DMS53 treated with DMSO at 0.1 percent for 48 hours (cell line): ENCODE measurements at regions not wholly inside any gene's neighbourhood (a gene's known extent, or its start where the extent isn't known, plus 50 kb on each side); places are given as distances from the start of the nearest gene placed in this dataset.
A peak's percentile ranks its signal among the peaks of the same experiment; 100 is the strongest.
"Not testable (repeated sequence)": the region's sequence is repeated elsewhere in the genome, so short reads cannot be mapped to it uniquely, and the experiment has no call there.

Experiments used
- DNase-seq: peaks from one replicate; lab custom pipeline; 2025; ENCODE audit not compliant: unreplicated experiment; lab: John Stamatoyannopoulos, UW

- peak; percentile 15 for DNase-seq
Observed at GRCh38 chrX:121851033-121851432, 803.6 kb downstream of the GLUD2 start.

- DNase-seq: no peak
Observed at GRCh38 chrX:121853762-121854613, 806.6 kb downstream of the GLUD2 start.

- DNase-seq: no peak
Observed at GRCh38 chrX:121854614-121854911, 807.2 kb downstream of the GLUD2 start.

GRCh38 chrX:121858867-121859647 lies 811.6 kb downstream of the GLUD2 start:
- no peak for DNase-seq

GRCh38 chrX:121863976-121864375 lies 816.6 kb downstream of the GLUD2 start:
- no peak for DNase-seq

GRCh38 chrX:121864561-121864960 lies 817.2 kb downstream of the GLUD2 start:
- DNase-seq: no peak

GRCh38 chrX:121869876-121870477 lies 822.6 kb downstream of the GLUD2 start:
- no peak for DNase-seq

- DNase-seq: no peak
Observed at GRCh38 chrX:121871122-121871521, 823.7 kb downstream of the GLUD2 start.

GRCh38 chrX:121876305-121876704 lies 828.9 kb downstream of the GLUD2 start:
- no peak for DNase-seq

- DNase-seq: not testable (repeated sequence)
Observed at GRCh38 chrX:121877337-121877736, 829.9 kb downstream of the GLUD2 start.

- DNase-seq: no peak
Observed at GRCh38 chrX:121886557-121886956, 839.1 kb downstream of the GLUD2 start.

- DNase-seq: no peak
Observed at GRCh38 chrX:121894756-121895155, 847.3 kb downstream of the GLUD2 start.

GRCh38 chrX:121902463-121902862 lies 855.1 kb downstream of the GLUD2 start:
- no peak for DNase-seq

- DNase-seq: no peak
Observed at GRCh38 chrX:121903961-121904360, 856.6 kb downstream of the GLUD2 start.

- no peak for DNase-seq
Observed at GRCh38 chrX:121921258-121921657, 873.8 kb downstream of the GLUD2 start.

GRCh38 chrX:121931567-121931966 lies 884.2 kb downstream of the GLUD2 start:
- no peak for DNase-seq

- no peak for DNase-seq
Observed at GRCh38 chrX:121932688-121933087, 885.3 kb downstream of the GLUD2 start.

- no peak for DNase-seq
Observed at GRCh38 chrX:121949041-121949760, 901.8 kb downstream of the GLUD2 start.

- DNase-seq: no peak
Observed at GRCh38 chrX:121958886-121959285, 911.5 kb downstream of the GLUD2 start.

GRCh38 chrX:121975671-121976070 lies 928.3 kb downstream of the GLUD2 start:
- DNase-seq: no peak

- DNase-seq: no peak
Observed at GRCh38 chrX:121987163-121987562, 939.8 kb downstream of the GLUD2 start.
